ENCODE measurements at regions not wholly inside any gene's neighbourhood (a gene's known extent, or its start where the extent isn't known, plus 50 kb on each side); places are given as distances from the start of the nearest gene placed in this dataset.

DNA sequence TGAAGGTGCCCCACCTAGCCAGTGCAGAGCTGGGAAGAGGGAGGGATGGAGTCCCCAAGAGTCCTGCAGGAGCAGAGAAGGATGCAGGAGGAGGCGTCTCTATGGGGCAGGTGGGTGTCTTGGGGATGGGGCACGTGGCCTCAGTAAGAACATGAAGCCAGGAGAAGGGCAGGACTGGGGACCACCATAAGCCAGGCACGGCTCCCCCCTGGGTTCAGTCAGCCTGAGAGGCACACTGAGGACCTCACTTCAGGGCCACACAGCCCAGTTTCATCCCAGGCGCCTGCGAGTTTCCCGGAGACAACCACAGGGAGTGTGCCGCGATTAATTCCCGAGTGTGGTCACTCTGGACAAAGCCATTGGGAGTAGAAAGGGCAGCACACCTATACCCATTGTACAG, 120.3 kb downstream of the GYPC start:
- no peak overlapping the region for H3K4me3 ChIP-seq (ENCODE audit: low read depth, low read length)
- DNase-seq (ENCODE audit: low read depth): no peak
- peaks cover 21% of the 10 kb centered on the region for H3K27me3 ChIP-seq (ENCODE audit: control insufficient read depth, insufficient read depth, low read length)
- H3K36me3 ChIP-seq (ENCODE audit: control insufficient read depth, insufficient read depth, low read length): no peaks in the 10 kb centered on the region
- TF ChIP-seq, protein P1, sequence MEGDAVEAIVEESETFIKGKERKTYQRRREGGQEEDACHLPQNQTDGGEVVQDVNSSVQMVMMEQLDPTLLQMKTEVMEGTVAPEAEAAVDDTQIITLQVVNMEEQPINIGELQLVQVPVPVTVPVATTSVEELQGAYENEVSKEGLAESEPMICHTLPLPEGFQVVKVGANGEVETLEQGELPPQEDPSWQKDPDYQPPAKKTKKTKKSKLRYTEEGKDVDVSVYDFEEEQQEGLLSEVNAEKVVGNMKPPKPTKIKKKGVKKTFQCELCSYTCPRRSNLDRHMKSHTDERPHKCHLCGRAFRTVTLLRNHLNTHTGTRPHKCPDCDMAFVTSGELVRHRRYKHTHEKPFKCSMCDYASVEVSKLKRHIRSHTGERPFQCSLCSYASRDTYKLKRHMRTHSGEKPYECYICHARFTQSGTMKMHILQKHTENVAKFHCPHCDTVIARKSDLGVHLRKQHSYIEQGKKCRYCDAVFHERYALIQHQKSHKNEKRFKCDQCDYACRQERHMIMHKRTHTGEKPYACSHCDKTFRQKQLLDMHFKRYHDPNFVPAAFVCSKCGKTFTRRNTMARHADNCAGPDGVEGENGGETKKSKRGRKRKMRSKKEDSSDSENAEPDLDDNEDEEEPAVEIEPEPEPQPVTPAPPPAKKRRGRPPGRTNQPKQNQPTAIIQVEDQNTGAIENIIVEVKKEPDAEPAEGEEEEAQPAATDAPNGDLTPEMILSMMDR (IDR thresholded peaks at IDR 0.05; ENCODE audit: insufficient read depth, low read length, poor library complexity, severe bottlenecking): no peak

DNA sequence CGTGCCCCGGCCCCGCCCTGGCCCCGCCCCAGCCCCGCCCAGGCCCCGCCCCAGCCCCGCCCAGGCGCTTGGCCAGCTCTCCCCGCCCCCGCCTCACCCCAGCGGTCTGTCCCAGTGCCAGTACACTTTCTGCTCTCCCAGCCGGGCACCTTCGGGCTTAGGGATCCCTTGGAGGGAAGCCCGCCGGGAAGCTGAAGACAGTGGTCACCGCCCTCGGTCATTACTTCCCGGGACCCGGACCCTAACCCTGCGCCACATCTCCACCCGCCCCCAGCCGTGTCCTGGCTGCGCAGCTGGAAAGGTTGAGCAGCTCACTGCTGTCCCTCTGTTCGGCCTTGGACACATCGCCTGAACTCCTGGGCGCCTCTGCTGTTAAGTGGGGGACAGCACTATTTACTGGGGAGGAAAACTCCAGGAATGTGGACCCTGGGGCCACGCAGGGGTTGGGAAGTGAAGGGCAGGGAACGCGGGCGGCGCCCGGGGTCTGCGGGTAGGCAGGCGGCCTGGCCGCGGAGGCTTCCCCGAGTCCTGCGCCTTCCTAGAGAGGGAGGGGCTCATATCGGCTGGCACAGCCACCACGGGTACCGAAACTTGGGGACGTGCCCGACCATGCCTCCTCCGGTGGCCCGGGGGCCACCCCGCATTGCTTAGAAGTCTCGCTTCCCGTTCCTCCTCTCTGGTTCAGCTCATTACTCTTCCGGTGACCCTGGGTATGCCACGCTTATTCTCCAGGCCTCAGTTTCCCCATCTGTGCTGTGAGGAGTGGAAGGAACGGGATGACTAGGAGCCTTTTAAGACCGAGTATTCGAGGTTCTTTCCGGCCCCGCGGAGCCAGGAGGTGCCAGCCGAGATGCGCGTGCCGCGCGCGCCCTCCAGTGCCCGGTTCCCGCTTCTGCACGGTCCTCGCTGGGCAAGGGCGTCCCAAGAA, 121.0 kb downstream of the GYPC start:
- Histone ChIP-seq H3K27me3 (ENCODE audit: control insufficient read depth, insufficient read depth, low read length) (peaks cover 21% of the 10 kb centered on the region), H3K36me3 (ENCODE audit: control insufficient read depth, insufficient read depth, low read length) (no peaks in the 10 kb centered on the region), H3K4me3 (ENCODE audit: low read depth, low read length) (peak overlapping the region; percentile 46)
- DNase-seq (ENCODE audit: low read depth): peak; percentile 10
- TF ChIP-seq, protein P1 (IDR thresholded peaks at IDR 0.05; ENCODE audit: insufficient read depth, low read length, poor library complexity, severe bottlenecking): peak; percentile 99

DNA sequence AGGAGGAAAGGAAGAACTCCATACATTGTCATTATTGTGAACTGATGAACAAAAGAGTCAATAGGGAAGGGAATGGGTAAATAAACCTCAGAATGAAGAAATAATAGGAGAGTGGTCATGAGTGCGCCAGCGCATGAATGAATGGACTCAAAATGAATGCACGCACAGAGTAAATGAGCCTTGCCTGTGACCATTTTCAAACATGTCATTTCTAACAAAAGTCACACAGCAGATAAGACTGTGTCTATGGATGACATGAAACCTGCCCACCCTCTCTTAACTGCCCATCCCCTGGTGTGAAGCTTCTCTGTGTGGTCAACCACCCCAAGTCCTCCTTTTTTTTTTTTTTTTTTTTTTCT, 121.1 kb upstream of the TEX51 start:
- Histone ChIP-seq H3K27me3 (ENCODE audit: control insufficient read depth, insufficient read depth, low read length) (peaks cover 21% of the 10 kb centered on the region), H3K36me3 (ENCODE audit: control insufficient read depth, insufficient read depth, low read length) (no peaks in the 10 kb centered on the region), H3K4me3 (ENCODE audit: low read depth, low read length) (no peak overlapping the region)
- no peak for DNase-seq (ENCODE audit: low read depth)
- TF ChIP-seq, protein P1 (IDR thresholded peaks at IDR 0.05; ENCODE audit: insufficient read depth, low read length, poor library complexity, severe bottlenecking): no peak

DNA sequence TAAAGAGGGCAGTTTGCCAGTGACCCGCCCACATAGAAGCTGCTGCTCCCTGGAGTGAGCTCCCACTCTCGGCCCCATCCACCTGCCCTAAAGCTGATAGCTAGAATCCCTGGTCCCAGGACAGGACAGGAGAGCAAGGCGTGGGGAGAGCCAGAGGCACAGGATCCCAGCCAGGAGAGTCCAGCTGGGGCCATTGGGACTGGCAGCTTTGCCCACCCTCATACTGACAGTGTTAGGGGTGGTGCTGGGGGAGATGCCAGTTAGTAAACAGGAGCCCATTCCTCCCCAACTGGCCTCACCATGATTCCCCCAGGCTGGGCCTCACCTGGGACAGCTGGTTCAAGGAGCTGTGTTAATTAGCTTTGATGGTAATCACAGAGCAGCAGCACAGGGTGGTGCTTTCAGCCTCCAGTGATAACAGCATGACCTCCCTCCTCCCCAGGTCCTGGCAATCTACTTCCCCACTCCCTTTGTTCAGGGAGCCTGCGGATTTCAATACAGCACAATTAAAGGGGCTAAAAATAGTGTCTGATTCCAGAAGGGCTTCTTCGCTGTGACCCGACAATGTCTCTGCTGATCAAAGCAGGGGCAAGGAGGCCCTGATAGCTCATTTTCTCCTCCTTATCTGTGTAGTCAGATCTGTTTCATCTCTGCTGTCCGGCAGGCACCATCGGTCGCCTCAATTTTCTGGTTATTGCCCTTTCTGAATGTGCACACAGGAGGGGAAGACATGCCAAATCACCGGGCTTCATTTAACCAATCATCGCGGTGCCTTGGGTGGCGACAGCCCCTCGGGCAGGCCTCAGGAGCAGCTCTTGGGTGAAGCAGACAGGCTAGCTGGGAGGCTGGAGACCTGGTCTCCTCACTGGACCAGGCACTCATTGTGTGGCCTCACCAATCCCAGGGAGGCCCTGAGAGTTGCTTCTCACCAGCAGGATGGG, 119.9 kb upstream of the TEX51 start:
- Histone ChIP-seq H3K4me3 (ENCODE audit: low read depth, low read length) (no peak overlapping the region), H3K27me3 (ENCODE audit: control insufficient read depth, insufficient read depth, low read length) (peaks cover 21% of the 10 kb centered on the region), H3K36me3 (ENCODE audit: control insufficient read depth, insufficient read depth, low read length) (no peaks in the 10 kb centered on the region)
- no peak for DNase-seq (ENCODE audit: low read depth)
- TF ChIP-seq, protein P1 (IDR thresholded peaks at IDR 0.05; ENCODE audit: insufficient read depth, low read length, poor library complexity, severe bottlenecking): no peak

DNA sequence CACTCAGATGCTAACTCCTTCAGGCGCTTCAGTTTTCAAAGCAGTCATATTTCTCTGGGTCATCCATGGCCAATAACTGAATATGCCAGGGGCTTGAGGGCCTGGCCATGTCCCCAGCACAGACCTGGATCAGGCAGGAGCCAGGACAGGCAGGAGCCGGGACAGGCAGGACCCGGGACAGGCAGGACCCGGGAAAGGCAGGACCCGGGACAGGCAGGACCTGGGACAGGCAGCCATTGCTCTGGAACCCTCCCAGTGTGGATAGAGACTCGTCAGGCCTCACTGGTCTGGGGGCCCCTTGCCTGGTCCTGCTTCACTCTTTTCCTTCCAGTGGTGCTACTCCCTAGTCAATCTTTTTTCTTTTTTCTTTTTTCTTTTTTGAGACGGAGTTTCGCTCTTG, 117.5 kb upstream of the TEX51 start:
- peaks cover 17% of the 10 kb centered on the region for H3K27me3 ChIP-seq (ENCODE audit: control insufficient read depth, insufficient read depth, low read length)
- no peak for DNase-seq (ENCODE audit: low read depth)
- H3K4me3 ChIP-seq (ENCODE audit: low read depth, low read length): no peak overlapping the region
- TF ChIP-seq, protein P1 (IDR thresholded peaks at IDR 0.05; ENCODE audit: insufficient read depth, low read length, poor library complexity, severe bottlenecking): no peak
- no peaks in the 10 kb centered on the region for H3K36me3 ChIP-seq (ENCODE audit: control insufficient read depth, insufficient read depth, low read length)

Data from kidney epithelial cell (primary cell).